HG02973 (cell line): ENCODE measurements at regions not wholly inside any gene's neighbourhood (a gene's known extent, or its start where the extent isn't known, plus 50 kb on each side); places are given as distances from the start of the nearest gene placed in this dataset.

Experiments used
- ATAC-seq: cut with Tn5 transposase; IDR thresholded peaks from one replicate; pipeline ENCODE4 v1.9.1; 2021; ENCODE audit warnings: moderate library complexity; ENCODE audit not compliant: unreplicated experiment

- no peak for ATAC-seq
Observed at GRCh38 chr10:36087006-36088005, 445.2 kb upstream of the FZD8 start.

GRCh38 chr10:36075196-36075595, 433.1 kb upstream of the FZD8 start:
- ATAC-seq = no peak

- no peak for ATAC-seq
Observed at GRCh38 chr10:36073796-36074345, 431.8 kb upstream of the FZD8 start.

GRCh38 chr10:36068542-36068941, 426.4 kb upstream of the FZD8 start:
- ATAC-seq = no peak

- no peak for ATAC-seq
Observed at GRCh38 chr10:36067748-36068147, 425.7 kb upstream of the FZD8 start.

GRCh38 chr10:36066850-36067249, 424.8 kb upstream of the FZD8 start:
- ATAC-seq = no peak

GRCh38 chr10:36066102-36066501, 424.0 kb upstream of the FZD8 start:
- no peak for ATAC-seq

- ATAC-seq = no peak
Observed at GRCh38 chr10:36063396-36063795, 421.3 kb upstream of the FZD8 start.

GRCh38 chr10:36057731-36058130, 415.6 kb upstream of the FZD8 start:
- ATAC-seq = no peak

GRCh38 chr10:36057180-36057579, 415.1 kb upstream of the FZD8 start:
- no peak for ATAC-seq

- ATAC-seq = no peak
Observed at GRCh38 chr10:36053775-36054174, 411.7 kb upstream of the FZD8 start.

GRCh38 chr10:36053271-36053670, 411.2 kb upstream of the FZD8 start:
- no peak for ATAC-seq

- no peak for ATAC-seq
Observed at GRCh38 chr10:36051500-36051991, 409.4 kb upstream of the FZD8 start.

- no peak for ATAC-seq
Observed at GRCh38 chr10:36050763-36051499, 408.8 kb upstream of the FZD8 start.

- no peak for ATAC-seq
Observed at GRCh38 chr10:36048780-36049179, 406.7 kb upstream of the FZD8 start.

- no peak for ATAC-seq
Observed at GRCh38 chr10:36048236-36048635, 406.1 kb upstream of the FZD8 start.

- no peak for ATAC-seq
Observed at GRCh38 chr10:36042135-36042534, 400.0 kb upstream of the FZD8 start.

- no peak for ATAC-seq
Observed at GRCh38 chr10:36038316-36038955, 396.3 kb upstream of the FZD8 start.

GRCh38 chr10:36036137-36036536, 394.0 kb upstream of the FZD8 start:
- no peak for ATAC-seq

- ATAC-seq = no peak
Observed at GRCh38 chr10:36033808-36034207, 391.7 kb upstream of the FZD8 start.

GRCh38 chr10:36030516-36030915, 388.4 kb upstream of the FZD8 start:
- ATAC-seq = no peak
